AG09319 (cell line): ENCODE measurements at regions not wholly inside any gene's neighbourhood (a gene's known extent, or its start where the extent isn't known, plus 50 kb on each side); places are given as distances from the start of the nearest gene placed in this dataset.

Source experiments
- DNase-seq: peaks from one replicate; pipeline ENCODE4 v3.0.0-alpha.2; 2010; ENCODE audit warnings: low read depth; ENCODE audit errors: extremely low read depth
- TF ChIP-seq, protein P1 (sequence below): IDR thresholded peaks from 2 replicates; pipeline ENCODE4 v1.5.1; 2011; ENCODE audit warnings: low read depth, mild to moderate bottlenecking, inconsistent platforms, low read length, moderate library complexity

DNA sequence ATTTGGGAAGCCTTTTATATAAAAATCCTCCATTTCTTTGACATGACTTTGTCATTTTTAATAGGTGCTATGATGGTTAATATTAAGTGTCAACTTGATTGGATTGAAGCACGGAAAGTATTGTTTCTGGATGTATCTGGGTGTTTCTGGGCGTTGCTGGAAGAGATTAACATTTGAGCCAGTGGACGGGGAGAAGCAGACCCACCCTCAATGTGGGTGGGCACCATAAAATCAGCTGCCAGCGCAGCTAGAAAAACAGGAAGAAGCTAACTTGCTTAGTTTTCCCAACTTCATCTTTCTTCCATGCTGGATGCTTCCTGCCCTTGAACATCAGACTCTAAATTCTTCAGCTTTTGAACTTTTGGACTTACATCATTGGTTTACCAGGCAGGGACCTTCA, 1003.0 kb downstream of the SORCS3 start:
- TF ChIP-seq, protein P1, sequence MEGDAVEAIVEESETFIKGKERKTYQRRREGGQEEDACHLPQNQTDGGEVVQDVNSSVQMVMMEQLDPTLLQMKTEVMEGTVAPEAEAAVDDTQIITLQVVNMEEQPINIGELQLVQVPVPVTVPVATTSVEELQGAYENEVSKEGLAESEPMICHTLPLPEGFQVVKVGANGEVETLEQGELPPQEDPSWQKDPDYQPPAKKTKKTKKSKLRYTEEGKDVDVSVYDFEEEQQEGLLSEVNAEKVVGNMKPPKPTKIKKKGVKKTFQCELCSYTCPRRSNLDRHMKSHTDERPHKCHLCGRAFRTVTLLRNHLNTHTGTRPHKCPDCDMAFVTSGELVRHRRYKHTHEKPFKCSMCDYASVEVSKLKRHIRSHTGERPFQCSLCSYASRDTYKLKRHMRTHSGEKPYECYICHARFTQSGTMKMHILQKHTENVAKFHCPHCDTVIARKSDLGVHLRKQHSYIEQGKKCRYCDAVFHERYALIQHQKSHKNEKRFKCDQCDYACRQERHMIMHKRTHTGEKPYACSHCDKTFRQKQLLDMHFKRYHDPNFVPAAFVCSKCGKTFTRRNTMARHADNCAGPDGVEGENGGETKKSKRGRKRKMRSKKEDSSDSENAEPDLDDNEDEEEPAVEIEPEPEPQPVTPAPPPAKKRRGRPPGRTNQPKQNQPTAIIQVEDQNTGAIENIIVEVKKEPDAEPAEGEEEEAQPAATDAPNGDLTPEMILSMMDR, result no peak
- DNase-seq, result no peak

GRCh38 chr10:105643660-105644059, 1002.6 kb downstream of the SORCS3 start:
- DNase-seq, result no peak
- TF ChIP-seq, protein P1, result no peak

- no peak for DNase-seq
- TF ChIP-seq, protein P1, result no peak
These were observed 993.2 kb downstream of the SORCS3 start for GRCh38 chr10:105634281-105634680.

DNA sequence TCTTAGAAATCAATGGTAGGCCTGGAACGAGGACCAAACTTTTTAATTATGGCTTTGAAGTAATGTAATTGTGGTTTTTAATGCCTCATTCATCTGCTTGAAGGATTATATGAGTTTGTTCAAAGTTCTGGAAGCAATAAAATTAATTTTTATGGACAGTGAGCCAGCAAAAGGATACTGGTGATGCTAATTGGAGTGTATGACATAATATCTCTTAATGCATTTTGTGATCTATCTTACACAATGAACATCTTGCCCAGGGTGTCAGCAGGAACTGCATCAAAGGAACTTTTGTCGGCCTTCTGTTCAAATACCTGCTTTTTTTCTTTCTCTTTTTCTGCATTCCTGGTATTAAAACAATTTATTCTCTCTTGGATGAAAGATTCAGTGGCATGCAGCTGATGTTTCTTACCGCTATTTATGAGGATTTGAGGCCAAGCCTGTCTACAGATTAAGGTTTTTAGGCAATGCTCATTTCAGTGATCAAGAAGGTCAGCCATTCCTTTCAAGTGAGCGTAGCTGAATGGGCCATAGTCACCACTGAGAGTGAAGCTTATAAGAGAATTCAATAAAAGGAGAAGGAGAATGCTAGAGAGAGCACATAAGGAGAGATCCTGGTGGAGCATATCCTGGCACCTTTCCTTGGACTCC, 974.8 kb downstream of the SORCS3 start:
- DNase-seq, result no peak
- TF ChIP-seq, protein P1, result no peak

DNA sequence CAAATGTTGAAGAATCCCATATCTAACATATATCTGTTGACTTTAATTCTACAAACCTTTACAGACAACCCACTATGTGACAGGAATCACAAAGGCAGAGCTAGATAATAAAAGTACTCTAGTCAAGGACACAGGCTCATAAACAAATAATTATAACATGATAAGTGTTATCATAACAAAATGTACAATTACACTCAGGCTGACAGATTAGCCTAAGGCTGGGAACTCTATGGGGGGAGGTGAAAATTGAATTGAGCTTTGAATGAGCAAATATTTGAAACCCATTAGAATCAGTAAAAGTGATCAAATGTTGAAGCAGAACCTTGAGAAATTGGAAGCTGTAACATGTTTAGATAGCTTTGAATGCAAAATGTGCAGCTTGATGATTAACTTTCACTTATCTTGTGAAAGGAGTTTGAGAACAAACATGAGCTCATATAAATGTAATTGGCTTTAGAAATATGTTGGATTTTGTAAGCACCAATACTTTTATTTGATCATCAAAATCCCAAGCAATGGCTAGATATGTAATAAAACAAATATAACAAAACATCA, 970.2 kb downstream of the SORCS3 start:
- TF ChIP-seq, protein P1, result no peak

DNA sequence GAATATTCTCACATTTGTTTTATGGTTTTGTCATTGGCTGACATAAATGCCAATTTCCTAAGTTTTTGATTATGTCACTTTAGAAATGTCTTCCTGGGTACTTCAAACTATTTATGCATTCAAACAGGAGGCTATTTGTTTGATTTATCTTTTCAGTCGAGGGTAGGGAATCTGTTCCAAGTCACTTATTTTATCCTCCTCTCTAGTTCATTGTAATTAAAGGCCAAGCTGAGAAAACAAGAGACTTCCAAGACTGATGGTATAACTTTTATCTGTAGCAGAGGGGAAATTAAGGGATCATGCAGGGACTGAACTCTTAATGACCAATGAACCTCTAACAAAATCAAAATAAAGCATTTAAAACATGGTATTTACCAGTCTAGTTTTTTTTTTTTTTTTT, 968.4 kb downstream of the SORCS3 start:
- TF ChIP-seq, protein P1, result no peak
- no peak for DNase-seq

More for the DNA sequence above, 970.2 kb downstream of the SORCS3 start:
- DNase-seq, result no peak

- DNase-seq, result no peak
- TF ChIP-seq, protein P1, result no peak
These were observed 964.8 kb downstream of the SORCS3 start for GRCh38 chr10:105605918-105606317.
